Fibroblast of mammary gland (primary cell): ENCODE measurements at regions not wholly inside any gene's neighbourhood (a gene's known extent, or its start where the extent isn't known, plus 50 kb on each side); places are given as distances from the start of the nearest gene placed in this dataset.

ENCODE experiments used
- DNase-seq: peaks from one replicate; pipeline ENCODE4 v3.0.0-alpha.2; 2010; ENCODE audit warnings: low read depth
- H3K4me3 ChIP-seq: 2 replicates; pipeline ENCODE4 v1.5.1; 2011; ENCODE audit warnings: low read depth, mild to moderate bottlenecking, low read length, moderate library complexity; ENCODE audit not compliant: control insufficient read depth
- TF ChIP-seq, protein P1 (sequence below): conservative IDR thresholded peaks from 2 replicates; pipeline ENCODE4 v1.5.1; 2011; ENCODE audit warnings: low read depth, low read length, inconsistent platforms; ENCODE audit not compliant: control insufficient read depth, insufficient read depth

DNA sequence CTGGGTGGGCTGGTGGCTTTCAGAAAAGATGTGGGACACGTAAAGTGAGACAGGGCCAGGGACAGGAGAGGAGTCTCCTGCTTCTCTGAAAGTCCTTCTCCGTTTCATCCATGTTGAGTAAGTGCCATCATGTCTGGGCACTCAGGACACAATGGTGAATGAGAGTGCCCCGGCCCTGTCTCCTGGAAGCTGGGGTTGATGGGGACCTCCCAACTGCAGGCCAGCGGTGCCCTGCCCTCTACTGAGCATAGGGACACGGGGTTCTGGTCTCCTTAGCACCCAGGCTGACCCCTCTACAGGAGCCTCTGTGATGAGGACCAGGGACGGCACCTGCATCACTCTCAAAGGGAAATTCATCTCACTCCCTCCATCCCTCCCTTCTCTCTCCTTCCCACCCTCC lies 772.3 kb downstream of the BRD1 start:
- H3K4me3 ChIP-seq, result no peak overlapping the region
- no peak for DNase-seq
- TF ChIP-seq, protein P1, sequence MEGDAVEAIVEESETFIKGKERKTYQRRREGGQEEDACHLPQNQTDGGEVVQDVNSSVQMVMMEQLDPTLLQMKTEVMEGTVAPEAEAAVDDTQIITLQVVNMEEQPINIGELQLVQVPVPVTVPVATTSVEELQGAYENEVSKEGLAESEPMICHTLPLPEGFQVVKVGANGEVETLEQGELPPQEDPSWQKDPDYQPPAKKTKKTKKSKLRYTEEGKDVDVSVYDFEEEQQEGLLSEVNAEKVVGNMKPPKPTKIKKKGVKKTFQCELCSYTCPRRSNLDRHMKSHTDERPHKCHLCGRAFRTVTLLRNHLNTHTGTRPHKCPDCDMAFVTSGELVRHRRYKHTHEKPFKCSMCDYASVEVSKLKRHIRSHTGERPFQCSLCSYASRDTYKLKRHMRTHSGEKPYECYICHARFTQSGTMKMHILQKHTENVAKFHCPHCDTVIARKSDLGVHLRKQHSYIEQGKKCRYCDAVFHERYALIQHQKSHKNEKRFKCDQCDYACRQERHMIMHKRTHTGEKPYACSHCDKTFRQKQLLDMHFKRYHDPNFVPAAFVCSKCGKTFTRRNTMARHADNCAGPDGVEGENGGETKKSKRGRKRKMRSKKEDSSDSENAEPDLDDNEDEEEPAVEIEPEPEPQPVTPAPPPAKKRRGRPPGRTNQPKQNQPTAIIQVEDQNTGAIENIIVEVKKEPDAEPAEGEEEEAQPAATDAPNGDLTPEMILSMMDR, result no peak

DNA sequence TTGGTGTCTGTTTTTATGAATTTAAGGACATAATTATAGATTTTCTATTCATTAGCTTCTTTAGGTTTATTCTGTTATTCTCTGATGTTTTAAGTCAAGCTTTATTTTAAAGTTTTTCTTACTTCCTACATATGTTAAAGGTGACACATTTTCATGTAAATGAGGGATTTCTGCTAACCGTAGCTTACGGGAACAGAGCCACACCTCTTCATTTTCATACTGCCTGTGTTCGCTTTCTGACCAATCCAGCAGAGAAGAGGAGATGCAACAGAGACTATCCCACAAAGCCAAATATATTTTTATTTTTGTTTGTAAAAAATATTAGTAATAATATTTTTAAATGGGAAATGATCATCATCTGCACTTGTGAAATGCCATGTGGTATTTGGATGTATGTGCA lies 774.1 kb downstream of the BRD1 start:
- TF ChIP-seq, protein P1, result no peak
- DNase-seq, result no peak
- no peak overlapping the region for H3K4me3 ChIP-seq

DNA sequence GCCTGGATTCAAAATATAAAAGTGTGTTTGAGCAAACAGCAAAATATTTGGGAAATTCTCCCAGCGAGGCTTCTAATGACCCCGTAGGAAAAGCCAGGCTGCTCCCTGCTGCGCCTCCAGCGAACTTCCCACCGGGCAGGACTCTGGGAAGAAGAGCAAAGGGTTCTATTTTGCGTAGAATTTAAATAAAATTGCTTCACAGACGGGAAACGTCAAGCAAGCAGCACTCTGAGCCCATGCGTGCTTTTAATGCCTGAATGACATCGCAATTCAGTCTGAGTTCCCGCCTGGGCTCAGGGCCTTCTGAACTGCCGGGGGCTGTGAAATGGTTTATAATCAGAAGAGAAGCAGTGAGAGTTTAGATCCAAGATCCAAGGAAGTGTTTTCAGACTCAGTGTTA lies 775.1 kb downstream of the BRD1 start:
- H3K4me3 ChIP-seq, result no peak overlapping the region
- no peak for DNase-seq
- TF ChIP-seq, protein P1, result no peak

DNA sequence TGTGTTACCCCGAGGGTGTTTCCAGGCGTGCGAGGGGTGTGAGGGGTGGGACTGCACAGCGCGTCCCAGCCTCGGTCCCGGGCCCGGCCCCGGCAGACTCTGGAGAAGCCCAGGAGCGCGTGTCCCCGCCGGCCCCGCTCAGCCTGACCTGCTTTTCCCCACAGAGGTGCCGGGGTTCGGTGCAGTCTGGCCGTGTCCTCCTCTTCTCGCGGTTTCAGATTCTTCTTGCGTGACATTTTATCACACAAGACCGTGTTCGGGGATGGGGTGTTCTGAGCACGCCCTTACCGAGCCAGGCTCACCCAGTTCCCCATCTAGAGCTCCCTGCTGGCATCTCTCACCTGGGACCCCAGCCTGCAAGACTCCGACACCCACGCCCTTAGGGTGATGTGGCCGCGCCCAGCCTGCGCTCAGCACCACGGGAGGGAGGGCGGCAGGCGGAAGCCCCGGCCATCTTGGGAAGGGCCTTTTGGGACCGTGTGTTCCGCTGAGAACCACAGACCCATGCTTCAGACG lies 775.6 kb downstream of the BRD1 start:
- no peak for DNase-seq
- TF ChIP-seq, protein P1, result no peak
- no peak overlapping the region for H3K4me3 ChIP-seq

GRCh38 chr22:49051491-49052022 lies 776.1 kb downstream of the BRD1 start:
- no peak for DNase-seq
- H3K4me3 ChIP-seq, result no peak overlapping the region
- TF ChIP-seq, protein P1, result no peak

DNA sequence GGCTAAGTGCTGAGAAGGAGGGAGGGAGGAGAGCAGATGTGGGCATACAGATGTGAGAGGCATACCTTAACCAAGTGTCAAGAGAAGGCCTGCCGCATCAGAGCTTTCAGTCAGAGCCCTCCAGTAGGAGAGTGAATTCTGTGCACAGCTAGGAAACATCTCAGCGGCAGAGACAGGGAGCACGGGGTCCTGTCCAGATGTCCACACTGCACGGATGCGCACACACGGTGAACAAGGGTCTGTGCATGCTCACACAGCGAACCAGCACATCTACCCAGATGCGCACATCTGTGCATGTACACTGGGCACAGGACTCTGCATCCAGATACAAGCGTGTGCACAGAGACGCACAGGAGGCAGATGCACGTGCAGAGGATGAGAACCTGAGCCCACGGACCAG lies 778.0 kb downstream of the BRD1 start:
- TF ChIP-seq, protein P1, result no peak
- H3K4me3 ChIP-seq, result no peak overlapping the region
- no peak for DNase-seq

DNA sequence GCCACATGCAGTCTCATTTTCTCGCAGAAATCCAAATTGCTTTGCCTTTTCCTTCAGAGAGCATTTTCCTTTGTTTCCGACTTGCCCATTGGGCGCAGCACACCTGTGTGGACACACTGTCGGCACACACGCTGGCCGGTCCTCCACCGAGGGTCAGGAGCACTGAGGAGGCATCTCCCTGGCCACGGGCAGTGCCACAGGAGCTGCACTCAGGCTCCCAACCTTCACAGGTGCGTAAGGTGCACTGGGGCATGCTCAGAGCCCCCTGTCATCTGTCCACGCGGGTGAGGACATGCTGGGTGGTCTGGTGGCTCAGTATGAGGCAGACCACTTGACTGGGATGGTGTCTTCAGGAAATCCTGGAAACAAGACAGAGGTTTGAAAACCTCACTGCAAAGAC lies 779.1 kb downstream of the BRD1 start:
- TF ChIP-seq, protein P1, result no peak
- no peak for DNase-seq
- H3K4me3 ChIP-seq, result no peak overlapping the region
